WTC11 (cell line): ENCODE measurements at regions not wholly inside any gene's neighbourhood (a gene's known extent, or its start where the extent isn't known, plus 50 kb on each side); places are given as distances from the start of the nearest gene placed in this dataset.

Experiments used
- FOXJ3 ChIP-seq: sonication (generic); formaldehyde crosslinking; IDR thresholded peaks from 2 replicates; pipeline ENCODE4 v1.9.0; 2021; ENCODE audit warnings: missing genetic modification reagents, mild to moderate bottlenecking, borderline replicate concordance
- HMGA2 ChIP-seq: fragments of 250-450 bp; sonication (Bioruptor Pico); IDR thresholded peaks from 2 replicates; pipeline ENCODE4 v1.4.0; 2021; ENCODE audit warnings: mild to moderate bottlenecking, moderate library complexity
- JUN ChIP-seq: sonication (generic); formaldehyde crosslinking; IDR thresholded peaks from 2 replicates; pipeline ENCODE4 v1.8.0; 2023; ENCODE audit warnings: mild to moderate bottlenecking, missing genetic modification reagents
- NFATC4 ChIP-seq: fragments of 250-450 bp; sonication (Bioruptor Pico); IDR thresholded peaks from 2 replicates; pipeline ENCODE4 v1.9.0; 2021; ENCODE audit warnings: mild to moderate bottlenecking
- NR1H2 ChIP-seq: sonication (generic); formaldehyde crosslinking; IDR thresholded peaks from 2 replicates; pipeline ENCODE4 v1.9.0; 2021; ENCODE audit warnings: mild to moderate bottlenecking, moderate library complexity, missing genetic modification reagents
- NR2C2 ChIP-seq: sonication (generic); formaldehyde crosslinking; IDR thresholded peaks from 2 replicates; pipeline ENCODE4 v1.8.0; 2022; ENCODE audit warnings: mild to moderate bottlenecking, missing genetic modification reagents
- SP1 ChIP-seq: sonication (generic); formaldehyde crosslinking; conservative IDR thresholded peaks from 2 replicates; pipeline ENCODE4 v1.8.1; 2022; ENCODE audit warnings: missing genetic modification reagents
- TF ChIP-seq, protein P1 (sequence below): sonication (generic); formaldehyde crosslinking; IDR thresholded peaks from 2 replicates; pipeline ENCODE4 v1.8.0; 2022; ENCODE audit warnings: mild to moderate bottlenecking, missing genetic modification reagents
- TF ChIP-seq, protein P2 (sequence below): sonication (generic); formaldehyde crosslinking; IDR thresholded peaks from 2 replicates; pipeline ENCODE4 v1.8.1; 2023; ENCODE audit warnings: mild to moderate bottlenecking, missing genetic modification reagents
- TF ChIP-seq, protein P3 (sequence below): fragments of 200-600 bp; IDR thresholded peaks from 2 replicates; pipeline ENCODE4 v1.8.0; 2022; ENCODE audit warnings: antibody characterized with exemption
- TF ChIP-seq, protein P4 (sequence below): sonication (generic); formaldehyde crosslinking; IDR thresholded peaks from 2 replicates; pipeline ENCODE4 v1.8.1; 2023; ENCODE audit warnings: mild to moderate bottlenecking, missing genetic modification reagents, moderate library complexity
- TF ChIP-seq, protein P5 (sequence below): sonication (generic); formaldehyde crosslinking; IDR thresholded peaks from 2 replicates; pipeline ENCODE4 v1.8.0; 2023; ENCODE audit warnings: missing genetic modification reagents, mild to moderate bottlenecking, borderline replicate concordance

DNA sequence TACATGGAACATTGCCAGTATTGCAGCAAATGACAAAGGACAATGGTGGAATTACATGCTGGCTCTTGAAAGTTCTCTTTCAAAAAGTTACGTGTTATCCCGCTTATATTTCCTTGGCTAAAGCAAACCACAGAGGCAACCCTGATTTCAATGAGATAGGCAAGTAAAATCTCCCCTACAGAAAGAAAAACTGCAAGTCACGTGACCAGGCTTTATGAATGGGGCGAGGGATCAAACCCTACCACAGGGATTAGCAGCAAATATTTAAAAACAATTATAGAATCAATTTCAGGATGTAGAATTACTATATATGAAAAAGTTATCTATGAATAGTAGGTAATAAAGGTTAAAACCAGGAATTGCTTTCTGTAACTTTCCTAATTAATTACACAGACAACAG is 603.4 kb upstream of the GBE1 start:
- TF ChIP-seq, protein P1, sequence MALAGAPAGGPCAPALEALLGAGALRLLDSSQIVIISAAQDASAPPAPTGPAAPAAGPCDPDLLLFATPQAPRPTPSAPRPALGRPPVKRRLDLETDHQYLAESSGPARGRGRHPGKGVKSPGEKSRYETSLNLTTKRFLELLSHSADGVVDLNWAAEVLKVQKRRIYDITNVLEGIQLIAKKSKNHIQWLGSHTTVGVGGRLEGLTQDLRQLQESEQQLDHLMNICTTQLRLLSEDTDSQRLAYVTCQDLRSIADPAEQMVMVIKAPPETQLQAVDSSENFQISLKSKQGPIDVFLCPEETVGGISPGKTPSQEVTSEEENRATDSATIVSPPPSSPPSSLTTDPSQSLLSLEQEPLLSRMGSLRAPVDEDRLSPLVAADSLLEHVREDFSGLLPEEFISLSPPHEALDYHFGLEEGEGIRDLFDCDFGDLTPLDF (CRISPR knock-in tag): no peak
- no peak for TF ChIP-seq NFATC4 (CRISPR knock-in tag)
- TF ChIP-seq, protein P2, sequence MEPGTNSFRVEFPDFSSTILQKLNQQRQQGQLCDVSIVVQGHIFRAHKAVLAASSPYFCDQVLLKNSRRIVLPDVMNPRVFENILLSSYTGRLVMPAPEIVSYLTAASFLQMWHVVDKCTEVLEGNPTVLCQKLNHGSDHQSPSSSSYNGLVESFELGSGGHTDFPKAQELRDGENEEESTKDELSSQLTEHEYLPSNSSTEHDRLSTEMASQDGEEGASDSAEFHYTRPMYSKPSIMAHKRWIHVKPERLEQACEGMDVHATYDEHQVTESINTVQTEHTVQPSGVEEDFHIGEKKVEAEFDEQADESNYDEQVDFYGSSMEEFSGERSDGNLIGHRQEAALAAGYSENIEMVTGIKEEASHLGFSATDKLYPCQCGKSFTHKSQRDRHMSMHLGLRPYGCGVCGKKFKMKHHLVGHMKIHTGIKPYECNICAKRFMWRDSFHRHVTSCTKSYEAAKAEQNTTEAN (CRISPR knock-in tag): no peak
- TF ChIP-seq, protein P3, sequence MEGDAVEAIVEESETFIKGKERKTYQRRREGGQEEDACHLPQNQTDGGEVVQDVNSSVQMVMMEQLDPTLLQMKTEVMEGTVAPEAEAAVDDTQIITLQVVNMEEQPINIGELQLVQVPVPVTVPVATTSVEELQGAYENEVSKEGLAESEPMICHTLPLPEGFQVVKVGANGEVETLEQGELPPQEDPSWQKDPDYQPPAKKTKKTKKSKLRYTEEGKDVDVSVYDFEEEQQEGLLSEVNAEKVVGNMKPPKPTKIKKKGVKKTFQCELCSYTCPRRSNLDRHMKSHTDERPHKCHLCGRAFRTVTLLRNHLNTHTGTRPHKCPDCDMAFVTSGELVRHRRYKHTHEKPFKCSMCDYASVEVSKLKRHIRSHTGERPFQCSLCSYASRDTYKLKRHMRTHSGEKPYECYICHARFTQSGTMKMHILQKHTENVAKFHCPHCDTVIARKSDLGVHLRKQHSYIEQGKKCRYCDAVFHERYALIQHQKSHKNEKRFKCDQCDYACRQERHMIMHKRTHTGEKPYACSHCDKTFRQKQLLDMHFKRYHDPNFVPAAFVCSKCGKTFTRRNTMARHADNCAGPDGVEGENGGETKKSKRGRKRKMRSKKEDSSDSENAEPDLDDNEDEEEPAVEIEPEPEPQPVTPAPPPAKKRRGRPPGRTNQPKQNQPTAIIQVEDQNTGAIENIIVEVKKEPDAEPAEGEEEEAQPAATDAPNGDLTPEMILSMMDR: no peak
- TF ChIP-seq, protein P4, sequence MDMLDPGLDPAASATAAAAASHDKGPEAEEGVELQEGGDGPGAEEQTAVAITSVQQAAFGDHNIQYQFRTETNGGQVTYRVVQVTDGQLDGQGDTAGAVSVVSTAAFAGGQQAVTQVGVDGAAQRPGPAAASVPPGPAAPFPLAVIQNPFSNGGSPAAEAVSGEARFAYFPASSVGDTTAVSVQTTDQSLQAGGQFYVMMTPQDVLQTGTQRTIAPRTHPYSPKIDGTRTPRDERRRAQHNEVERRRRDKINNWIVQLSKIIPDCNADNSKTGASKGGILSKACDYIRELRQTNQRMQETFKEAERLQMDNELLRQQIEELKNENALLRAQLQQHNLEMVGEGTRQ (CRISPR knock-in tag): no peak
- TF ChIP-seq NR1H2 (CRISPR knock-in tag): no peak
- no peak for TF ChIP-seq SP1 (CRISPR knock-in tag)
- TF ChIP-seq HMGA2: no peak
- no peak for TF ChIP-seq FOXJ3 (CRISPR knock-in tag)
- no peak for TF ChIP-seq NR2C2 (CRISPR knock-in tag)
- TF ChIP-seq JUN (CRISPR knock-in tag): no peak
- TF ChIP-seq, protein P5, sequence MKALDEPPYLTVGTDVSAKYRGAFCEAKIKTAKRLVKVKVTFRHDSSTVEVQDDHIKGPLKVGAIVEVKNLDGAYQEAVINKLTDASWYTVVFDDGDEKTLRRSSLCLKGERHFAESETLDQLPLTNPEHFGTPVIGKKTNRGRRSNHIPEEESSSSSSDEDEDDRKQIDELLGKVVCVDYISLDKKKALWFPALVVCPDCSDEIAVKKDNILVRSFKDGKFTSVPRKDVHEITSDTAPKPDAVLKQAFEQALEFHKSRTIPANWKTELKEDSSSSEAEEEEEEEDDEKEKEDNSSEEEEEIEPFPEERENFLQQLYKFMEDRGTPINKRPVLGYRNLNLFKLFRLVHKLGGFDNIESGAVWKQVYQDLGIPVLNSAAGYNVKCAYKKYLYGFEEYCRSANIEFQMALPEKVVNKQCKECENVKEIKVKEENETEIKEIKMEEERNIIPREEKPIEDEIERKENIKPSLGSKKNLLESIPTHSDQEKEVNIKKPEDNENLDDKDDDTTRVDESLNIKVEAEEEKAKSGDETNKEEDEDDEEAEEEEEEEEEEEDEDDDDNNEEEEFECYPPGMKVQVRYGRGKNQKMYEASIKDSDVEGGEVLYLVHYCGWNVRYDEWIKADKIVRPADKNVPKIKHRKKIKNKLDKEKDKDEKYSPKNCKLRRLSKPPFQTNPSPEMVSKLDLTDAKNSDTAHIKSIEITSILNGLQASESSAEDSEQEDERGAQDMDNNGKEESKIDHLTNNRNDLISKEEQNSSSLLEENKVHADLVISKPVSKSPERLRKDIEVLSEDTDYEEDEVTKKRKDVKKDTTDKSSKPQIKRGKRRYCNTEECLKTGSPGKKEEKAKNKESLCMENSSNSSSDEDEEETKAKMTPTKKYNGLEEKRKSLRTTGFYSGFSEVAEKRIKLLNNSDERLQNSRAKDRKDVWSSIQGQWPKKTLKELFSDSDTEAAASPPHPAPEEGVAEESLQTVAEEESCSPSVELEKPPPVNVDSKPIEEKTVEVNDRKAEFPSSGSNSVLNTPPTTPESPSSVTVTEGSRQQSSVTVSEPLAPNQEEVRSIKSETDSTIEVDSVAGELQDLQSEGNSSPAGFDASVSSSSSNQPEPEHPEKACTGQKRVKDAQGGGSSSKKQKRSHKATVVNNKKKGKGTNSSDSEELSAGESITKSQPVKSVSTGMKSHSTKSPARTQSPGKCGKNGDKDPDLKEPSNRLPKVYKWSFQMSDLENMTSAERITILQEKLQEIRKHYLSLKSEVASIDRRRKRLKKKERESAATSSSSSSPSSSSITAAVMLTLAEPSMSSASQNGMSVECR: no peak
